Mammary epithelial cell (primary cell): ENCODE measurements at regions not wholly inside any gene's neighbourhood (a gene's known extent, or its start where the extent isn't known, plus 50 kb on each side); places are given as distances from the start of the nearest gene placed in this dataset.

ENCODE experiments used
- CTCF ChIP-seq, 2 donors: IDR thresholded peaks in 1 of 2; conservative IDR thresholded peaks in 1 of 2; 2 replicates each; pipeline ENCODE4 v1.5.1; 2011 to 2012; ENCODE audit warnings: inconsistent platforms in 2 of 2, low read length in 2 of 2, mild to moderate bottlenecking in 2 of 2, control low read depth in 1 of 2, low read depth in 1 of 2; ENCODE audit not compliant: insufficient read depth in 1 of 2; ENCODE audit errors: extremely low read depth in 1 of 2
- EZH2 ChIP-seq: IDR thresholded peaks from 2 replicates; pipeline ENCODE4 v1.6.1; 2012; ENCODE audit warnings: low read length, inconsistent platforms, borderline replicate concordance

- TF ChIP-seq CTCF (conservative IDR thresholded peaks at IDR 0.05 in 1 of 2, IDR thresholded peaks at IDR 0.05 in 1 of 2; ENCODE audit: extremely low read depth in 1 of 2, insufficient read depth in 1 of 2, low read depth in 1 of 2, low read length in 2 of 2) (no peak), EZH2 (no peak)
Measured at GRCh38 chr15:25189551-25189950, 234.8 kb downstream of the SNRPN start.
